GM18907 (cell line): ENCODE measurements at regions not wholly inside any gene's neighbourhood (a gene's known extent, or its start where the extent isn't known, plus 50 kb on each side); places are given as distances from the start of the nearest gene placed in this dataset.
"Not testable (repeated sequence)": the region's sequence is repeated elsewhere in the genome, so short reads cannot be mapped to it uniquely, and the experiment has no call there.

Source experiments
- ATAC-seq: cut with Tn5 transposase; IDR thresholded peaks from one replicate; pipeline ENCODE4 v1.9.1; 2021; ENCODE audit warnings: mild to moderate bottlenecking, moderate library complexity; ENCODE audit not compliant: unreplicated experiment

DNA sequence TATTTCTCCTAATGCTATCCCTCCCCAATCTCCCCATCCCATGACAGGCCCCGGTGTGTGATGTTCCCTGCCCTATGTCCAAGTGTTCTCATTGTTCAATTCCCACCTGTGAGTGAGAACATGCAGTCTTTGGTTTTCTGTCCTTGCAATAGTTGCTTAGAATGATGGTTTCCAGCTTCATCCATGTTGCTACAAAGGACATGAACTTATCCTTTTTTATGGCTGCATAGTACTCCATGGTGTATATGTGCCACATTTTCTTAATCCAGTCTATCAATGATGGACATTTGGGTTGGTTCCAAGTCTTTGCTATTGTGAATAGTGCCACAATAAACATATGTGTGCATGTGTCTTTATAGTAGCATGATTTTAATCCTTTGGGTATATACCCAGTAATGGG lies 51.3 kb upstream of the RIOK2 start:
- ATAC-seq, result not testable (repeated sequence)

DNA sequence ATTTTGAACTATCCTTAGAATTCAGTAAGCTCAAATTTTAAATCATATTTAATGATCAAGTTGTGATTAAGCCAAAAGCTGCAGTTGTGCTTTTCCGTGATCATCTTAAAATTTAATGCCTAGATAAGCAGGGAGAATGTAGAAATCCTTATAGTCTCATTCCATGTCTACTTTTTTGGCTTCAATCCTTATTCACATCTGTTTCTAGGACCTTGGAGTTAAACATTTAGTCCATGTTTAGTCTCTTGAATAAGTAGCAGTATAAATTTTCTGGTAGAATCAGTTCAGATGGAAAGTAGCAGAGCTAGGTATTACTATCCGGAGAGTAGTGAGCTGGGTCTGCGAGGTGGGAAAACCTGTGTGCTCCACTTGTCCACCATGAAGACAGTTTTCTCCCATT lies 59.3 kb upstream of the RIOK2 start:
- ATAC-seq, result no peak

DNA sequence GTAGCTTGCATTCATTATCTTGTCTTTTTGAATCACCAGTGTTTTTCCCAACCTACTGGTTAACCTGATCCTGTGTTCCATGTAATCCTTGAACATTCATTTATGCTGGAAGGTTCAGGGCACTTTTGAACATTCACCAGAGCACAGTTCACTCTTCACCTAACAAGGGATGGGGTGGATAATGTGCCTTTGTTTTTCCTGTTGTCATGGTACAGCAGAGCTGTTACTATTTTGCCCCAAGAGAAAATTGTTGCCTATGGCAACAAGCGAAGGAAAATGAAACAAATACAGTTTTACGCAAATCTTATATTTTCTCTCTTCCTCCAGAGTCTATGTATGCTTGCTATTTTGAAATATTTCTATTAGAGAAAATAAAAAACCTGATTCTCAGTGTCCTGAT lies 60.3 kb upstream of the RIOK2 start:
- ATAC-seq, result no peak

DNA sequence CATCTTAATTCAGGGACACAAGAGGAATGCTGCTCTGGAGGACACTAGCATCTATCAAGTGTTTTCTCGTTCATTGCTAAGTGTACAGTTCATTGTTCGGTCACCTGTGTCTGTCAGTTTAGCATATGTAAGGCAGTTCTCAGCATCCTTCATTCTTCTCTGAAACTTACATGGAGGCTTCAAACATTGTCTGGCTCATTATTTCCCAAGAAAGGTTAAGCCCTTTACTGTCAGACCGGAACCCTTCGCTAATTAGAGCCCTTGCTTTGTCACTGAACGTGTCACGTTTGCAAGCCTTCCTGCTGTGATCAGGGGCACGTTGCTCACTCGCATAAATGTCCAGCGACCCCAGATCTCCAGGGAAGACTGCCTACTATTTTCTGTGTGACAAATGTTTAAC lies 62.3 kb upstream of the RIOK2 start:
- ATAC-seq, result no peak

DNA sequence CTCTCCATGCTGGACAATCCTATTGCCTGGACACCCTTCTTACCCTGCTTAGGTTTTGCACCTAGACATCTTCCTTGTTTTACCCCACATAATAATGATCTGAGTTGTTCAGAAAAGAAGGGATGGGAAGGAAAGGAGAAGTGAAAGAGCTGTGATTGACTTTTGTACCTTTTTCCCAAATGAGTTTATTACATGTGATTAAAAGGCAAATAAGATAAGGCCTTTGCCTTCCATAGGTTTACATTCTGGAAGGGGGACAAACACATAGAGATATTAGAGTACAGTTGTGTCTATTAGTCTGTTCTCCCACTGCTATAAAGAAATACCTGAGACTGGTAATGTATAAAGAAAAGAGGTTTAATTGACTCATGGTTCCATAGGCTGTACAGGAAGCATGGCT lies 67.1 kb upstream of the RIOK2 start:
- ATAC-seq, result no peak

DNA sequence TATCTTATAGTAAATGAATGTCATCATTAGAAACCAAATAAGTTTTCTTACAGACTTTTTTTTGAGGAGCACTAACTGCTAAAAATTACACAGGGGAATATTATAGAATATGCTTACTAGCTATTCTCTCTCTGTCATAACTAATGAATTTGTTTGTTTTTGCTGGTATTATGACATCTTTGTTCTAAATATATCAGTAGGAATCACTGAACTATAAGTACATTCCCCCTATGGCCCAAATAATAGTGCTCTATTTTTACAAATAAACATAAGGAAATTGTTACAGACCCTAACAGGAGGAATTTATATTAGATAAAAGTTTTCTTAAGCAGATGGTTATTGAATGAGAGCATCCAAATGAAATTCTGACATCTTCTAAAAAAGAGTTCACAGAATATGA lies 83.0 kb upstream of the RIOK2 start:
- ATAC-seq, result no peak

DNA sequence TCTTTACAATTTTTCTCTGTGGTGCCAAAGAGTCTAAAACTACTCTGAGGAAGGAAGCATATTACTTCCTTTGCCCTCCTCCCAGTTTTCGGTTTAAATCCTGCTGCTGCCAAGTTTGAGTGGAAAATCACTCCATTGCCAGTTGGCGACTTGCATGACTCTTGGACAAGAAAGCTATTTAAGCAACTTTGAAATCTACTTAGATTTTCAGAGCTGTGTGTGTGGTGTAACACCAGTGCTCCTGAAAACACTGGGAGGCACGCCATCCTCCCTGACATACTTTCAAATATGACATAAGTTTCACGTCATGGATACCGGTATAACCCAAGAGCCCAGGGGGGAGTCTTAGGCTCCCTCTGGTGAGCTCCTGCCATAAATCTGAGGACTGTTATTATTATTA lies 83.5 kb upstream of the RIOK2 start:
- ATAC-seq, result no peak

DNA sequence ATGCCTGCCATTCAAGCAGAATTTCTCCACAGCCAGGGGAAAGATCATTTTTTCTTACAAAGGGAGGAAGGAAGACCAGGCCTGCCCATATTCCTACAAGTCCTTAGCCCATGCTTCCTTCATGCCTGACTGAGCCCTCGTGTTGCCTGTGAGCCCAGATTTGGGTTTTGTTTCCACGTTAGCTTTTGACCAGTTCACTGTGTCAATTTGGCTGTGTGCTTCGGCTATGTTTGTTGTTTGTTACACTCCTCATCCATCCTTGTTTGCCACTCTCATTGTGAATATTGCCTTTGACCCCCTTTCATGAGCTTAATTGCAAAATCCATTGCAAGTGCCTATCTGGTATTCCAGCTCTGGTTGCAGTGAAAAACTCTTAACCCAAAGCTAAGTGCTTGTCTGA lies 84.7 kb upstream of the RIOK2 start:
- no peak for ATAC-seq

DNA sequence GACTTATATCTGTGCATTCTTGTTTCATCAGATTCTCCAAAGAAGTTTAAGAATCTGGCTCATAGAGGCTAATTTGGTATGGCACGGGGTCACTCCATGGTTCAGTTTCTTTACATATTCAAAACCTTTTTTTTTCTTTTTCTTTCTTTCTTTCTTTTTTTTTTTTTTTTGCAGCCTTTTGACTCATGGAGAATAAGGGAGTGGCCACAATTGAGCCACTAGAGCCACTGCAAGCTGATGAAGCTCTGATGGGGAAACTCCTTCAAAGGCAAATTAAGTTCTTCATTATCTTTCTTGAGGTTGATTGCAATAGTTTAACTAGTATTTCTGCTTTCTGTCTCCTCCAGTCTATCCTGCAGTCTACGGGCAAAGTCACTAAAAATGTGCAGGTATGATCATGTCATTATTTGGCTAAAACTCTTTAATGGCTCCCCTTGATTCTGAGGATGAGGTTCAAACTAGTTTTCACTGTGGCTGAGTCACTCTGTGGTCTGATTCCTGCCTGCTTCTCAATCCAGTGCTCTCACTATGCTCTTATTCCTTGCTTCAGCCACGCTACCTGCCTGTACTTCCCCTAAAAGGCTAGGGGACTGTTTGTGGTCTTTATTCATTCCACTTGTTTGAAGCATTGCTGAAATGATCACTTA lies 93.5 kb upstream of the RIOK2 start:
- ATAC-seq, result no peak

DNA sequence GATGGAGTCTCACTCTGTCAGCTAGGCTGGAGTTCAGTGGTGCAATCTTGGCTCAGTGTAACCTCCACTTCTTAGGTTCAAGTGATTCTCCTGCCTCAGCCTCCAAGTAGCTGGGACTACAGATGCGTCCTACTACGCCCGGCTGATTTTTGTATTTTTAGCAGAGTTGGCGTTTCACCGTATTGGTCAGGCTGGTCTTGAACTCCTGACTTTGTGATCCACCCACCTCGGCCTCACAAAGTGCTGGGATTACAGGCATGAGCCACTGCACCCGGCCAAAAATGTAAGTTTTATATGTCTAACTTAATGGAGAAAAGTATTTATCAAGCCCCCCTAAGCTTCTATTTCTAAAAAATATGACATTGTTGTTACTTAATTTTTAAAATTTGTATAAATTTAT lies 98.2 kb upstream of the RIOK2 start:
- ATAC-seq, result no peak

DNA sequence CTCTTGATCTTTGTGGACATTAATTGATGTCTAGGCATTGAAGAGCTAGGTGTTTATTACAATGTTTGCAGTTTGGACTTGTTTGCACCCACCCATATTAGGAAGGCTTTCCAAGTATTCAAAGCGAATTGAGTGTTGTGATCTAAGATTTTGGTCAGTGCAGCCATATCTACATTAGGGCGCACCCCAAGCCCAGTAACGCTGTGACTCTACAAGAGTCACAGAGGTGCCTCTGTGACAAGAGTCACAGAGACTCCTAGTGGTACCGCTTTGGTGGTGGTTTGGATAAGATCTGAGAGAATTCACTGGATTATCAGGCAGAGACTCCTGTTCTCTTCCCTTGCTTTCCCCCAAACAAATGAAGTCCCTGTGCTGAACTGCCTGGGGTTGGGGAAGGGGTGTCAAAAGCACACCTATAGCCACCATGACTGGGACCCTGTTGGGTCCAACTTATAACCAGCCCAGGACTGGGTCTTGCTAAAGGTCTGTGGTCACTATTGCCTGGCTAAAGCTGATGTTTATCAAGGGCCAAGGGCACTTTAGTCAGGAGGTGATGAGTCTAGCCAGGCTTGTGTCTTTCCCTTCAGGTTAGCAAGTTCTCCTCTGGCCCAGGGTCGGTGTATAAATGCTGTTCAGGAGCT lies 114.1 kb upstream of the RIOK2 start:
- peak; percentile 100 for ATAC-seq

DNA sequence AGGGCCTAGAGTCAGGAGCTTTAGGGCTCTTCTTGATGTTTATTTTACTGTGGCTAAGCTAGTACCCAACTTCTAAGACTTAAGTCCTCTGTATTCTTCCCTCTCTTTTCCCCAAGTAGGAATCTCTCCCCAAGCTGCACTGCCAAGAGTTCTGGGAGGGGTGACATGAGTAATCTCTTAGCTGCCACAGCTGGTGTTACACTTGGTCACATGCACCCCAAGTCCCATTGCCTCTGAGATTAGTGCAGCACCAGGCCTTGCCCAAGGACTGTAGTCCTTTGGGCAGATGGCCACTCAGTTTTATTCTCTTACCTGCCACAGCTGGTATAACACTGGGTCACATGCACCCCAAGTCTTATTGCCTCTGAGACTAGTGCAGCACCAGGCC lies 114.7 kb upstream of the RIOK2 start:
- peak; percentile 24 for ATAC-seq

DNA sequence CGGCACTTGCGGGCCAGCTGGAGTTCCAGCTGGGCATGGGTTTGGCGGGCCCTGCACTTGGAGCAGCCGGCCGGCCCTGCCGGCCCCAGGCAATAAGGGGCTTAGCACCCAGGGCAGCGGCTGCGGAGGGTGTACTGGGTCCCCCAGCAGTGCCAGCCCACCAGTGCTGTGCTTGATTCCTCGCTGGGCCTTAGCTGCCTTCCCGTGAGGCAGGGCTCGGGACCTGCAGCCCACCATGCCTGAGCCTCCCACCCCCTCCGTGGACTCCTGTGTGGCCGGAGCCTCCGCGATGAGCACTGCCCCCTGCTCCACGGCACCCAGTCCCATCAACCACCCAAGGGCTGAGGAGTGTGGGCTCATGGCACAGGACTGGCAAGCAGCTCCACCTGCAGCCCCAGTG lies 118.1 kb upstream of the RIOK2 start:
- ATAC-seq, result not testable (repeated sequence)

DNA sequence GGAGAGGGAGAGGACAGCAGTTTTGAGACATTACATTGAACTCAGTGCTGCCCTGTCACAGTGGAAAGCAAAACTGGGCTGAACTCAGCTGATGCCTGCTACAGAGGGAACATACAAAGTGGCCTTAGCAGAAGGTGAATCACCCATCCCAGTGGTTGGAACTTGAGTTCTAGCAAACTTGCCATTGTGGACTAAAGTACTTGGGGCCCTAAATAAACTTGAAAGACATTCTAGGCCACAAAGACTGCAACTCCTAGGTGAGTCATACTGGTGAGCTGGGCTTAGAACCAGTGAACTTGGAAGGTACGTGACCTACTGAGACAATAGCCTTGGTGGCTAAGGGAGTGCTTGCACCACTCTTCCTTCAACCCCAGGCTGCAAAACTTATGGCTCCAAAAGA lies 155.7 kb upstream of the RIOK2 start:
- ATAC-seq, result no peak

DNA sequence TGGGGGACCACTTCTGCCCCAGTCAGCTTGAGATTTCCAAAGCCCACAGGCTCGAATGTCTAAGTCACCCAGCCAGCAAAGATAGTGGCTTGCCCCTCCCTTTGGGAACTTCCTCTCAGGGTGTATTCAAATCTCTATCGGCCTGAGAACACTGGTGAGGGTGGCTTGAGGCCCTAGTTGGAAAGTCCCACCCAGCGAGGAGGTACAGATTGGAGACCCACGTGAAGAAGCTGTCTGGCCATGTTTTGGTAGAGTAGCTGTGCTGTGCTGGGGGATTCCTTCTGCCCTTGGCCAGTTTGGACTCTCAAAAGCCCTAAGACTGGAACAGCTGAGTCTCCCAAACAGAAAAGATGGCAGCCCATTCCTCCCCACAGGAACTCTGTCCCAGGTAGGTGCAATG lies 172.7 kb upstream of the RIOK2 start:
- ATAC-seq, result peak; percentile 99

DNA sequence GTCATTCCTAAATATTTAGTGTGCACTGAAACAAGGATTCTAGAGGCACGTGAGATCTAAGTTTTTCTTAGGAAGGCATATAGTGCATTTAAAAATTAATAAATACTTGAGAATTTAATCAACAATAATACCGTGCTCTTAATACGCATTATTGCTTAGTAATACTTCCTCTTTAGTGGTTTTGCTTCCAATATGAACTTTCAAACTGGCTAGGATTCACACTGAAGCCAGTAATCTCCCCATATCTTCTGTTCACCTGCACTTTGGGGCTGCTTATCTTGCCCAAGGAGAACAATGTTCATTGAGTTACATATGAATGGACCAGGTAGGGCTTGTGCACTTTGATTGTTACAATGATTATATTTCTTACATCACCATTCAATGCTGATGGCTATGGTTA lies 180.5 kb upstream of the RIOK2 start:
- ATAC-seq, result no peak

DNA sequence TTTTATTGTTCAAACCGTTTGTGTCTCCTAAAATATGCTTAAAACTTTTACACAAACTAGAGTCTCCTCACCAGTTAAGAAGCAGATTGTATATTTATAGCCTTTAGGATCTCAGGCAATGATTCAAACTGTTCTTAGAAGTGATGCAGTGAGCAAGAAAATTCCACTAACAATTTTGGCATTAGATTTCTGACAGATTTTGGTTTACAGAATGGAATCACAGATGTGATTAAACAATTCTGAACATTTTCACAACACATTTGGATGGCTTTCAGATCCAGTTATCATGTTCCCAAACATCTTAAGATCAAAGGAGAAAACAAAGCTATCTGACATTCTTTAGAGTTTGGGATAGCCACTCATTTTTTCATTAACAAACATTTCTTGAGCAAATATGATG lies 181.7 kb upstream of the RIOK2 start:
- no peak for ATAC-seq

DNA sequence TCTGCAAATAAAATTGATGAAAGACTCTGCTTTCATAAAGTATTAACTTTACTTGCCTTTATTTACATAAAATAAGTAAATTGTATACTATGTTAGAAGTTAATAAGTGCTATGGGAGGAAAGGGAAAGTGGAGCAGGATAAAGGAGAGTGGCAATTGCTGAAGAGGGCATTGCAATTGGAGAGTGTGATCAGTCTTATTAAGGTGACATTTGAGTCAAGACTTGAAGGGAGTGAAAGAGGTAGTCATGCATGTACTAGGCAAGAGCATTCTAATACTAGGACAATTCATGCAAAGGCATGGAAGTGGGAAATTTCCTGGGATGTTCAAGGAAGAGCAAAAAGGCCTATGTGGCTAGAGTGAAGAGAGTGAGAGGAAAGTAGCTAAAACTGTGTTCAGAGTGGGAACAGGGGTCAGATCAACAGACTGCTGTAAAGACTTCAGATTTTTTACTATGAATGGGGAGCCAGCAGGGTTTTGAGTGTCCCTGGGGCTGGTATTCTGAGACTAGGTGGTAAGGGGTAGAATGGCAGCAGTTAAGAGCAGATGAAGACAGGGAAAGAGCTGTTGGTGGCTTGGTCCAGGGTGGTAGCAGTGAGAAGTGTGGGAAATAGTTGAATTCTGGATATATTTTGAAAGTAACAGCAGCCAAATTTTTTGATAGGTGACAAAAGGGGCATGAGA lies 182.3 kb upstream of the RIOK2 start:
- ATAC-seq, result no peak

DNA sequence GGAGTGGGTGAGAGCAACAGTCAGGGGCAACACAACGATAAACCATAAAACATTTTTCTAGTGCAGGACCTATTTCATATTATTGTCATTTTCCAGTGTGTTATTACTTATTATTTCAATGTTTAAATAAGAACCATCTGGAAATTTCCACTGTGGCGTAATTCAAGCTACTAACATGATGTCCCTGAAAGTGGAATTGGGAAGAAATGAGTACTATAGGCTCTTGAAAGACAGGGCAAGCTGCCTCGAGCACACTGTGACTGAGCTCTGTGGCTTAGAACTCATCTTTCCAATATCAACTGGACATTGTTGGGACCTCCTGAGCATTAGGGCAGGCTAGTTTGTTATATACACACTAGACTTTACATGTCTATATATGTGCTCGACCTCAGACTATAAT lies 182.9 kb upstream of the RIOK2 start:
- no peak for ATAC-seq

DNA sequence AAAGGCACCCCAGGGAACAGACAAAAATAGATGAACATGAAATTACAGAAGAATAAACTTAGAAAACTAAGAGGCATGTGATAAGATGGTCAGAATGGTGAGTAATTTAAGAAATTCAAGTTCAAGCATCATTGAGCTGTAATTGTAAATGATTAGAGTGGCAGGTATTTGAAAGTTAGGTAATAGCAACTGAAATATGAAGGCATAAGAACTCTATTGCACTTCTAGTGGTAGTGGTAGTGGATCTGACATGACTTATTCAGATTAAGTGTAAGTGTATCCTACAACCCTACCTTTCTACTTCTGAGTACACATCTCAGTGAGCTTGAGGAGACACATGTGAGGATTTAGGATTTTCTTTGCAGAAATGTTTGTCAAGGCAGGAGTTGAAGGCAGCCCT lies 192.9 kb upstream of the RIOK2 start:
- no peak for ATAC-seq

DNA sequence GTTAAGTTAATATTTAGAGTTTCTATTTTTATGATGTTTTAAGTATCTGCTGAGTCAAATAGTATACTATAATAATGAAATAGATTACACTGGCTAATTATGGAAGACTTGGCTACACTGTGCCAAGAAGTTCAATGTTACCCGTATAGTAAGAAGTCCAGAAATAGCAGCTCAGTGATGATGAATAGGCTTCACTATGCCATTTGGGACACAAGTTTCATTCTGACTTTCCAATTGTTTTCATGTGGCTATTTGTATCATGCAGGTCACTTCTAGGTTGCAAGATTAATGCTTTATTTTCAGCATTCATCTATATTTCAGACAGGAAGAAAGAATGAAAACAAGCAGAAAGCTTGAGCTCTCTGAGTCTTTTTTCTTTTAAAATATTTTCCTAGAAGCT lies 194.5 kb upstream of the RIOK2 start:
- ATAC-seq, result peak; percentile 48

DNA sequence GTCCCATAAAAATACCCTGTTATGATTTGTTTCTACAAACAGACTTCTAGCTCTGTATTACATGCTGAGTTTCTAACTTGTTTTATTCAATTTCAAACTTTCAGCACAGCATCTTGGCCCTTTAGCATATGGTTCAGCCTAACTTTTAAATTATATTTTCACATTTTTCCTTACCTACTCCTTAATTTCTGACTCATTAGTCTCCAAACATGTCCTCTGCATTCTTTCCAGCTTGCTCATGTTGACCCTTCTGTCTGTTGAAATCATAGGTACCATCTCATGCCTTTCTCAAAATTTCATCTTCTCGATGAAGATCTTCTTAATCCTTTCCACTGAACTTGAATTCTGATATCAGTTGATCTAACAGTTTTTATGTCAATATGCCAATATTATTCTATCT lies 200.9 kb upstream of the RIOK2 start:
- ATAC-seq, result no peak

DNA sequence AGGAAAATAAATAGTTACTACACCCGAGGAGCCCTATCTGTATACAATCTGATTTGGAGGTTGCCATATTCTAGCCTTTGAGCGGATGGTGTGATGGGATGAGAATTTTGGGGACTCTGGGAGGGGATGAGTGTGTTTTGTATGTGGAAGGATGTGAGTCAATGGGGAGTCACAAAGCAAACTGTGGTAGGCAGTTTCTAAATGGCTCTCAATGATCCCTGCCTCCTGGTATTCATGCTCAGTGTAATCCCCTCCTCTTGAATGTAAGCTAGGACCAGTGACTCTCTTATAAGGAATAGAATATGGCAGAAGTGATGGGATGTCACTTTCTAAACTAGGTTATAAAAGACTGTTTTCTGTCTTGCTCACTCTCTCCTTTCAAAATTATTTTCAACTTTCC lies 205.7 kb upstream of the RIOK2 start:
- ATAC-seq, result no peak
